NCI-H1436 treated with DMSO at 0.1 percent for 48 hours (cell line): ENCODE measurements at regions not wholly inside any gene's neighbourhood (a gene's known extent, or its start where the extent isn't known, plus 50 kb on each side); places are given as distances from the start of the nearest gene placed in this dataset.

ENCODE experiments used
- DNase-seq: peaks from one replicate; lab custom pipeline; 2025; lab: John Stamatoyannopoulos, UW

GRCh38 chr2:11048335-11049008 lies 106.8 kb upstream of the SLC66A3 start:
- no peak for DNase-seq

DNA sequence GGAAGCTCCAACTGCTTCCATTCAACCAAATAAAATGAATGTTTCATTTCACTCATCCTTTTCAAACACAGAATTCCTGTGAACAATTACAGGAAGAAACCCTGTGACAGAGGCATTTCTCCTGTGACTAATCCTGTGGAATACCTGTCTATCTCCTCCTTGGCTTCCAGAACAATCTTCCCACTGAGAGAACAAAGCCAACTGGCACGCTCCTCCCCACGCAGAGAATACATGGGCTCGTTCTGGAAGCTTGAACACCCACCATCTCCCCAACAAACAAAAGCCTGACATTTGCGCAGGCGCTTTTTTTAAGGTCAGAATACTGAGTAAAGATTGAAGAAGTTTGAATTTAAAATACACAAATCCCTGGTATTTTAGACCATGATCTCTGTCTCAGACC lies 104.7 kb upstream of the SLC66A3 start:
- no peak for DNase-seq

GRCh38 chr2:11051280-11051679 lies 104.0 kb upstream of the SLC66A3 start:
- no peak for DNase-seq

- no peak for DNase-seq
Measured at GRCh38 chr2:11053546-11053945, 101.7 kb upstream of the SLC66A3 start.

GRCh38 chr2:11054783-11055678 lies 100.2 kb upstream of the SLC66A3 start:
- no peak for DNase-seq

DNA sequence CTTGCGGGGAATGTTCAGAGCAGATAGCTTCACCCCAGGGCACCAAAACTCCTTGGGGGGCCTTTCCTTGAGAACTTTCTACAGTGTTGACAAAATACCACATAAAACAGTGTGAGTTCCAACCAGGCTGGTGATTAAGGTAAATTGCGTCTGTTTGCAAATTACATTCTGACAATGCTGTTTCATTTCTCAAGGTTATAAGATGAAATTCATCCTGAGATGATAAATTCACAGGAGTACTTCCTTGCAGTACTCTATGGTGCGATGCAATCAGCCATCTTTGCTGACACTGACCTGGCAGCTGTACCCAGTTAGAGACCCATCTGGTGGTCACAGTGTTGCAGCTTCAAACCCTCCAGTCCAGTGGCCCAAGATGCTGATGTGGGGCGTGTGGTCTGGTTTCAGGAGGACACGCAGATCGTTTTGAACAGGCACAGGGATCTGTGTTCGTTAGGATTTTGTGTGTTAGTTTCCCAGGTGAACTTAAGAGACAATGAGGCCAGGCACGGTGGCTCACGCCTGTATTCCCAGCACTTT lies 99.5 kb upstream of the SLC66A3 start:
- DNase-seq: no peak

DNA sequence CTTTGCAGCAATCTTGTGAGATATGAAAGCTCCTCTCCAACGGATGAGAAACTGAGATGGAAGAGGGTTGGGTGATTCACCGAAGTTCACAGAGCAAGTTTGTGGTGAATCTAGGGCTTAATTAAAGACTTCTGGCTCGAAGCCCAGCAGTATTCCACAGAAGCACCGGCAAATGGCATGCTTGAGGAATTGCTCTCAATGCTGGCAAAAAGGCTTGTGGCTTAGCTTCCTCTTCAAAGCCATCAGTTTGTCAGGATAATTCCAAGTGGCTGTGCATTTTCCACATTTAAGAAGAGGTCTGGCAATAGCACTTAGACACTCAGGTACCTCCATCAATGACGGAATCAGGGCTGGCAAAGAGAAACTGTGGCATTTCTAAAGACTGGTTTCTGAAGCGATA lies 98.7 kb upstream of the SLC66A3 start:
- no peak for DNase-seq

DNA sequence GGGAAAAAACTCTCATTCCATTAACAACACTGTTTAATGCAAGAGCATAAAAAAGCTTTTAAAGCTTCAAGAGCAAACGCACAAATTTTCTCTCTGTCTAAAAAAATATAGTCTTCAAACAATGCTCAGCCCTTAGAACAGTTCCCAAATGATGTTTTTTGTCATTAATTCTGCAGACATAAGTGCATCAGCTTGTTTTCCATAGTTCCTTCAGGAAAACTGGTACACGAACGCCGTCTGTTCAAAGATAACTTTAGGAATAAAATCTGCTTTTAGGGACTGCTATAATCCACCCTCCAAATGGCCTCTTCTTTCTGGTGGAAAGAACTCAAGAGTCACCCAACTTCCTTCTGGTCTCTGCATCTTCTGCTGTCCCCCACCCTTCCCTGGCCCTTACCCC lies 98.2 kb upstream of the SLC66A3 start:
- DNase-seq: no peak

GRCh38 chr2:11058129-11058528 lies 97.1 kb upstream of the SLC66A3 start:
- no peak for DNase-seq

GRCh38 chr2:11060376-11061169 lies 94.7 kb upstream of the SLC66A3 start:
- DNase-seq: no peak

DNA sequence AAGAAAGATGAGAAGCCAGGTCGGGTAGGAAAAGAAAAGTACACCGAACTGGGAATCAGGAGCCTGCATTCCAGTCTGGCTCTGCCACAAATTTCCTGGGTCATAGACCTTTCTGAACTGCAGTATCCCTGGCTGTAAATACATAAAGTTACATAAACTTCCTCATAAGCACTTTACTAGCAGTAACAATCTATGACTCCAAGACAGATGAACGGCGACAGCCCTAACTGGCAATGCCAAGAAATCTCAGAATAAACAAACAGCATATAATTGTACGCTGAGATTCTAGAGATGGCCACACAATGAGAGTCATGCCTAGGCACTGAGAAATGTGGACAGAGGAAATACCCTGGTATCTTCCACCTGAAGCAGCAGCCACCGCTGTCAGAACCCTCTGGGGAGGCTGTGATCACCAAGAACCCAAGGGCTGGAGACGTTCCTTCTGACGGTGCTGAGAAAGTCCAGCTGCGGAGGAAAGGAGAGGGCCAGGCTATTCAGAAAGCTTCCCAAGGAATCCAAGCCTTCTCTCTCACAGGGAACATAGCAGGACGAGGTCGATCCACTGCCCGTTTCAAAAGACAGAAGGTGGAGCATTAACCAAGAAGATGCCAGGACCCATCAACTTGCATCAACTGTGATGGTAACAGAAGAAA lies 89.3 kb upstream of the SLC66A3 start:
- DNase-seq: no peak

GRCh38 chr2:11067221-11068078 lies 87.8 kb upstream of the SLC66A3 start:
- no peak for DNase-seq

- no peak for DNase-seq
Measured at GRCh38 chr2:11068079-11068741, 87.1 kb upstream of the SLC66A3 start.

GRCh38 chr2:11068856-11069526 lies 86.3 kb upstream of the SLC66A3 start:
- no peak for DNase-seq

- DNase-seq: no peak
Measured at GRCh38 chr2:11069566-11070185, 85.6 kb upstream of the SLC66A3 start.

DNA sequence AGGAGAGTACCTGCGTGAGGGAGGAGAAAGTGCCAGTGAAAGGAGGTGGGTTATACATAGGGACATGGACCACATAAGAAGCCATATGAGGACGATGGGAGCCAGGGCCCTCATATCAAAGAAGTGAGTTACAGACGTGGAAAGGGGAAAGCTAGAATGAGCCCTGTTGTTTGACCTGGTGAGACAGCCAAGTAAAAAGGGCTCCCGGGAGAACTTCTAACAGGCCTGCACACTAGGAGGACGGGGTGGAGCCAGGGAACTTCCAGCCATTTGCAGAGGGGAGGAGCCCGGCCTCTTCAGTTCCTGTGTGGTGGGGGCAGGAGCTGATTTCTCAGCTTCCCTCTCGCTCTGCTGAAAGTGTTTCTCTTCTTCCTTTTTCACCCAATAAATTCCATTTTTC lies 84.1 kb upstream of the SLC66A3 start:
- DNase-seq: no peak

DNA sequence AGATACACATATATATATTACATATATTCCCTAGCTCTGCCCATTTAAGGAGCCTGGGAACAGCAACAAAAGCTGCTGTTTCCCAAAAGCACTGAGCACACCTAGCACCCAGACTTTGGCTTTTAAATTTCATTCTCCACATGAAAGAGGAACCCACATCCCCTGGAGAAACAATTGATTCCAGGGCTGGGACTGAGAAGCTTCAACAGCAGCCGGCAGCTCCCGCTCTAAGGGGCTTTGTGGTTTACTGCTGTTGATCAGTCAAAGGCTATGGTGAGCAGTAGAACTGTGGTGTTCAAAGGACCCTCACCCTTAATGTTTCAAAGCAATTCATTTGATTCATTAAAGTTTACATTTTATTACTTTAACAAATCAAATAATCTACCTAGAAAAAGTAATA lies 83.3 kb upstream of the SLC66A3 start:
- DNase-seq: no peak

- no peak for DNase-seq
Measured at GRCh38 chr2:11072550-11072949, 82.7 kb upstream of the SLC66A3 start.

GRCh38 chr2:11073251-11073650 lies 82.0 kb upstream of the SLC66A3 start:
- no peak for DNase-seq
